ENCODE measurements at regions not wholly inside any gene's neighbourhood (a gene's known extent, or its start where the extent isn't known, plus 50 kb on each side); places are given as distances from the start of the nearest gene placed in this dataset.

GRCh38 chr13:107392205-107392604, 823.1 kb downstream of the LIG4 start:
- DNase-seq (ENCODE audit: low spot score) = no peak

GRCh38 chr13:107387525-107387924, 819.6 kb upstream of the ARGLU1 start:
- no peak for DNase-seq (ENCODE audit: low spot score)

GRCh38 chr13:107379407-107380155, 811.6 kb upstream of the ARGLU1 start:
- DNase-seq (ENCODE audit: low spot score) = no peak

GRCh38 chr13:107376341-107377125, 808.6 kb upstream of the ARGLU1 start:
- DNase-seq (ENCODE audit: low spot score) = no peak

GRCh38 chr13:107375701-107376340, 807.9 kb upstream of the ARGLU1 start:
- DNase-seq (ENCODE audit: low spot score) = no peak

GRCh38 chr13:107374038-107374437, 806.1 kb upstream of the ARGLU1 start:
- DNase-seq (ENCODE audit: low spot score) = no peak

- DNase-seq (ENCODE audit: low spot score) = no peak
Measured at GRCh38 chr13:107373551-107373950, 805.6 kb upstream of the ARGLU1 start.

GRCh38 chr13:107370015-107370785, 802.3 kb upstream of the ARGLU1 start:
- DNase-seq (ENCODE audit: low spot score) = no peak

- DNase-seq (ENCODE audit: low spot score) = no peak
Measured at GRCh38 chr13:107367258-107367657, 799.3 kb upstream of the ARGLU1 start.

GRCh38 chr13:107365466-107366215, 797.7 kb upstream of the ARGLU1 start:
- DNase-seq (ENCODE audit: low spot score) = no peak

- DNase-seq (ENCODE audit: low spot score) = no peak
Measured at GRCh38 chr13:107364658-107365057, 796.7 kb upstream of the ARGLU1 start.

- no peak for DNase-seq (ENCODE audit: low spot score)
Measured at GRCh38 chr13:107361666-107362065, 793.7 kb upstream of the ARGLU1 start.

GRCh38 chr13:107360010-107360409, 792.1 kb upstream of the ARGLU1 start:
- DNase-seq (ENCODE audit: low spot score) = no peak

GRCh38 chr13:107358866-107359265, 790.9 kb upstream of the ARGLU1 start:
- DNase-seq (ENCODE audit: low spot score) = no peak

GRCh38 chr13:107351305-107351704, 783.4 kb upstream of the ARGLU1 start:
- DNase-seq (ENCODE audit: low spot score) = no peak

GRCh38 chr13:107348925-107349324, 781.0 kb upstream of the ARGLU1 start:
- DNase-seq (ENCODE audit: low spot score) = no peak

- no peak for DNase-seq (ENCODE audit: low spot score)
Measured at GRCh38 chr13:107348471-107348870, 780.5 kb upstream of the ARGLU1 start.

GRCh38 chr13:107347641-107348369, 779.9 kb upstream of the ARGLU1 start:
- DNase-seq (ENCODE audit: low spot score) = no peak

GRCh38 chr13:107342747-107343146, 774.8 kb upstream of the ARGLU1 start:
- DNase-seq (ENCODE audit: low spot score) = no peak

- no peak for DNase-seq (ENCODE audit: low spot score)
Measured at GRCh38 chr13:107339209-107339608, 771.3 kb upstream of the ARGLU1 start.

GRCh38 chr13:107332188-107332587, 764.3 kb upstream of the ARGLU1 start:
- DNase-seq (ENCODE audit: low spot score) = no peak

Measured in AG20443 (cell line).